H4 (cell line): ENCODE measurements at regions not wholly inside any gene's neighbourhood (a gene's known extent, or its start where the extent isn't known, plus 50 kb on each side); places are given as distances from the start of the nearest gene placed in this dataset.
"Not testable (repeated sequence)": the region's sequence is repeated elsewhere in the genome, so short reads cannot be mapped to it uniquely, and the experiment has no call there.

Source experiments
- DNase-seq: peaks from one replicate; pipeline ENCODE4 v3.0.0-alpha.2; 2015; ENCODE audit warnings: low spot score

DNA sequence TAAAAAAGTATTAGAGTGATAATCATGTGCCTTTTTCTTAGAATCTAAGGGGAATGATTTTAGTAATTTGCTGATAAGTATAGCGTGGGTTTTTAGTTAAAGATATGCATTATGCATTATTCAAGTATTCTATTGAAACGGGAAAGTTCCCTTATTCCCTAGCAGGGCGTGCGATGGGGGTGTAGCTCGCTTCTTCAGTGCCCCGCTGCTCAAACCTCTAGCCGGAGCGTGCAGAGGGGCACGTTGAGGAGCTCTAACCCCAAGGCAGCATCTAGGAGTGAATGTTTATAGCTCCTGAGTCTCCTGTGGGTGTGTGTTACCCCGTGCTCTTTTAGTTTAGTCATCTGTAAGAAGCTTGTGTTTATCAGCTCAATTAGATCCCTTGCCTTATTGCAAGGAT lies 1339.5 kb upstream of the MAP3K7 start:
- DNase-seq: no peak

DNA sequence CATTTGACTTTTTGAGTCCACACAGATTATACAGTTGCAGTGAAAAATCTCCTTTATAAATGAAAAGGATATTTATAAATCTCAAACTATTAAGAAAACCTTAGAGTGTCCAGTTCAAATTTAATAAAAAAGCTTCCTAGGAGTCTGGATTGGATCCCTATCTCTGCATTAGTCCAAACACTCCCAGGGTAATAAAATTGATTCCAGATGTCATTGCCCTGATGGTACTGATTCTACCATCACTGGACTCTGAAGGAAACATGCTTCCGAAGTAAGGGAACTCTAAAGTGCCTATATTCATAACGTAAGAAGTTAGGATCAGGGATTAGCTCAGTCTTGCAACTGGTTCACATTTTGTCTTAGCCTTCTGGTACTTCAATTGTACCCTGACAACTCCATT lies 1325.1 kb upstream of the MAP3K7 start:
- no peak for DNase-seq

DNA sequence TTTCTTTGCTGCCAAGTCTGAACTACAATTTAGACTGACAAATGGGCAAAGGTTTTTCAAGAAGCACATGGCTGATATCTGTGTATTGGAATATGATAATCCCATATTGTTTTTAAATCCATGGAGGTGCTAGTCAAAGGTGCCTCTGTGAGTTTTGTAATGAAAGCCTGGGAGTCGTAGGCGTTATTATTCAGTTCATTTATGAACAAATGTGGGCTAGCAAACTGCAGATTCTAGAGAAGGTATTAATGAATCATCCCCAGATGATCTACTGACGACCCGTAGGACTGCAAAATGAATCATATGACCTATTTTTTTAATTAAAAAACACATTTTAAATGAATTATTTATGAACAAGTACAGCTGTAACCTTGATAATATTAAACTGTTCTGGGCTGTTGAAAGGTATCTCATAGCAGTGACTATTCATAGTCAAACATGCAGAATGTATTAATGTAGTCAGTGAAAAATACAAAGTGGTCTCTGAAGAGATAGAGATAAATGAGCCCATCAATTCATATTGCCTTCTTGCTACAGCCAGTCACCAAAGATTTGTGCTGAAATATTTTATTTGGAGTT lies 1317.8 kb upstream of the MAP3K7 start:
- no peak for DNase-seq

DNA sequence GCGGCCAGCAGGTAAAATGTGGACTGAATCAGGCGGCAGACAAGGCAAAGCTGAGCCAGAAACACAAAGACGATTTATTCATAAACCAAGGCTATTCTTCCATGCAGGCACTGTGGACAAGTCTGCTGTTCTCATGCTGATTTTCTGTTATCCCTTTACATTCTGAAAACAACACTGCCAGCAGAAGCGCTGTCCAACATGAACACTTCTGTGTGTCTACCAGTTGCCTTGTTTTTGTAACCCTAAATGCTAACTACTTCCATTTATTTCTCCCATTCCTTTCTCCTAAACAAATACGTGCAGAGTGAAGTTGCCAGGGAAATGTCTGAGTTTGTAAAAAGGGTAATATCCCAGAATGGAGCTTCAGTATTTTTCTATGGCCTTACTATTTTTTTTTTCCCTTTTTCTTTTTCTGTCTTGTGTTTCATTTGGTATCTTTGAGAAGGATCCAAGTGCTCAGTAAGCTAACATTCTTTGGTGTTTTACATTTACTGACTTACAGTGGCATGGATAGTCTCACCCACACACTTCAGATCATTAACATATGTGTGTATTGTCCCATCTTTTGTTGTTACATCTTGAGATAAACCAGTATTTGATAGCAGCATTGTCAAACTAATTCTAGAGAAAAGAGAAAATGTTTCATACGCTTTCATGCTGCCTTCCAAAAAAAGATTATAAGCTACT lies 1308.9 kb upstream of the MAP3K7 start:
- no peak for DNase-seq

DNA sequence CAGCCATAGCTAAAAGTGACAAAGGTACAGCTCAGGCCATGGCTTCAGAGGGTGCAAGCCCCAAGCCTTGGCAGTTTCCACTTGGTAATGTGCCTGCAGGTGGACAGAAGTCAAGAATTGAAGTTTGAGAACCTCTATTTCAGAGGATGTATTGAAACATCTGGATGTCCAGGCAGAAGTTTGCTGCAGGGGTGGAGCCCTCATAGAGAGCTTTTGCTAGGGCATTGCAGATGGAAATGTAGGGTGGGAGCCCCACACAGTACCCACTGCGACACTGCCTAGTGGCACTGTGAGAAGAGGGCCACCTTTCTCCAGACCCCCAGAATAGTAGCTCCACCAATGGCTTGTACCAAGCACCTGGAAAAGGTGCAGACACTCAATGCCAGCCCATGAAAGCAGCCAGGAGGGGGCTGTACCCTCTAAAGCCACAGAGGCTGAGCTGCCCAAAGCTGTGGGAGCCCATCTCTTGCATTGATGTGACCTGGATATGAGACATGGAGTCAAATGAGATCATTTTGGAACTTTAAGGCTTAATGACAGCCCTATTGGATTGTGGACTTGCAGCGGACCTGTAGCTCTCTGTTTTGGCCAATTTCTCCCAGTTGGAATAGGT lies 1299.4 kb upstream of the MAP3K7 start:
- DNase-seq: no peak

DNA sequence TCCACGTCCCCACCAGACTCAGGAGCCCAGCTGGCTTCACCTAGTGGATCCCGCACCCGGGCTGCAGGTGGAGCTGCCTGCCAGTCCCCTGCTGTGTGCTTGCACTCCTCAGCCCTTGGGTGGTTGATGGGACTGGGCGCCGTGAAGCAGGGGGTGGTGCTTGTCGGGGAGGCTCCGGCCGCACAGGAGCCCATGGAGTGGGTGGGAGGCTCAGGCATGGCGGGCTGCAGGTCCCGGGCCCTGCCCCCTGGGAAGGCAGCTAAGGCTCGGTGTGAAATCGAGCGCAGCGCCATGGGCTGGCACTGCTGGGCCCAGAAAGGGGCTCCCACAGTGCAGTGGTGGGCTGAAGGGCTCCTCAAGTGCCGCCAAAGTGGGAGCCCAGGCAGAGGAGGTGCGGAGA lies 1294.9 kb upstream of the MAP3K7 start:
- not testable (repeated sequence) for DNase-seq

DNA sequence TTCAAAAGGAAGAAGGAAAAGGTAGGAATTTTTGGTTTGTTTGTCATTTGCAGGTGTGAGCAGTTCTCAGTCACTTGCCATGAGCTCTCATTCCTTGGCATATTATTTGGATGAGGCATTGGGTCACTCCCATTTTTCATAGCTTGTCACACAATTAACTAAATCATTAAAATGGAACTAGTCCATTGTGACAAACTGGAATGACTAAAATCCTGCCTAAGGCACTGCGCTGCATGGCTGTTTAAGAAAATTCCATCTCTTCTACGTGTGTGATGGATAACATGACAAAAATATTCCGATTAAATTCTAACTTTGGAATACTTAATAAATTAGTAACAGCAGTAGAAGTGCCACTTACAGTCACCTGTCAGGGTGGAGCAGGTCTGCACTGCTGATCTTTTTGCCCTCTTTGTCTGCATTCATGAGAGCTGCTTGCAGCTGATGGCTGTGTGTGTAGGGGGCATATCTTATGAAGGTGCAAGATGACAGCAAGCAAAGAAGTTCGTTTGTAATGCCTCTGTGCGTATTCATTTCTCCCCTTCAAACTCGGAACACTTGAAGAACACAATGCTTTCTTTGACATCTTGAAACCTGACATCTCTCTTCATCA lies 1292.6 kb upstream of the MAP3K7 start:
- DNase-seq: no peak

DNA sequence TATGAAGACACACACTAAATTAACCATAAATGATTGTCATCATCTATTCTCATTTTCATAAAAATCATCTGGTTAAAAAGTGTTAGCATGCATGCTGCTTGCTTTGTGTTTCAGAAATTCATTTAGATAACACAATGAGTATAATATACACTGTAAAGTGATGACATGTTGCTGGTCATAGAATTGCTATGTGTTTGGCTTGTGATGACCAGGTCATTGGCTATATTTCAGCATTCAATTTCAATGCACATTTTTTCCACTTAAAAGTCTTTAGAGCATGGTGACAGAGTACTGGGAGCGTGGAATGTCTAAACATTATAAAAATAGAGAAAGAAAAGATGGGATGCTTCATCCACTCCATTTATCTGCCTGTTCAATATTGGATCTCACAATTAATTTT lies 1291.1 kb upstream of the MAP3K7 start:
- DNase-seq: no peak

DNA sequence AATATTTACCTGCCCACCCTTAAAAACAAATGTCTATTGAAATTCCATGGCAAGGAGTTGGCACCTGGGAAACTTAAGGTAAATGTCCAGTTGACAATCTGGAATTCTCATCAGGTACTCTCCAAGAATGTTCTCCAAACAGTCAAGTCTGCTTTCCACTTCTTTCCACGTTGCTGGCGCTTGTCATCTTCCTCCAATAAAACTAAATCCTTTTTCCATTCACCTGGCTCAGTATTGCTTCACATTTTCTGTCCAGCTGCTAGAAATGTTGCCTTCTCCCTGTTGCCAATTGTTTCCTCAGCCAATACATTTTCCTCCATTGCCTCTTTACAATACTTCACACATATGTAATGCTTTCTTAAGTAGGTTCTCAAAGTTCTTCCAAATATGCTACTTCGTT lies 1288.1 kb upstream of the MAP3K7 start:
- no peak for DNase-seq

DNA sequence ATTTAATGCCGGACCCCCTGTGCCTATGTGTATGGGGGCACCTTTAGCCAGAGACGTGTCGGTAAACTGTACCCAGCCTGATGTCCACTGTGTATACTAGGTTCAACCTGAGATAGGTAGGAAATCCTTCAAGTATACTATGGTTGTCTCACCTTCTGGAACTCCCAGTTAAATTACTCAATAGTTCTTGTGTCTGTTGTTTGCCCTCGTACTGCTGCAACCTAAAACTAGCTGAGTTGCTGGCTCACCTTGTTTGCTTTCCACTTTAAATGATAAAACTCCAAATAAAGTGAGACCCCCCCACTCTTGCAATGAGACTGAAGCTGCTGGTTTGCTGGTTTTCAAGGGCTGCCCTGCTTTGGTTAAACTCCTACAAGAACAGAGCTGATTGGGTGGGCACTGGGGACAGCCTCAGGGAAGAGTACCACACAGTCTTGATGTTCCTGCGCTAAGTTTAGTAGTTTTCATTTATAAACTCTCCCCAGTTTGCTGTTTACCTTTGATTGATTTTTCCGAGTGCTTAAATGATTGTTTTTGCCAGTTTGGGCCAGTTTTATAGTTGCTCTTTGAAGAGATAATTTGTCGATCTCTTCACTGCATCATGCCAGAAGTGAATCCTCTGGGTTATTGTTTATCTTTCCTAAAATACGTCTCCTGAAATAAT lies 1281.8 kb upstream of the MAP3K7 start:
- DNase-seq: no peak

DNA sequence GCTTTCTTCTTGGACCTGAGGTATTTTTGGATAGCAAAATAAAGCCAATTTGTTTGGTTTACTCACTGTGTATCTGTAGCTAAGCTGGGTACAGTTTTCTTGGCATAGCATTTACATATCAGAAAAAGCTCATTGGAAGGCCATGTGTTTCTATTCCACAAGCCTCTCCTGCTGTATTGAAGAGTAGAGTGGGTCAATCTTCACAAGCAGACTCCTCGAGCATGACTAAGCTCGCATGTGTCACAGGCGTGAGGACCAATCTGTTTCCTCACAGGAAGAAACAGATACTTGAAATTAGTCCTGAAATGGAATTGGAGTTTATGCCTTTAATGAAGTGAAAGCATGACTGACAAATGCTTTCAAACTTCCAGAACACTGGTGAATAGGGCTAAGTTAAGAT lies 1279.0 kb upstream of the MAP3K7 start:
- no peak for DNase-seq

DNA sequence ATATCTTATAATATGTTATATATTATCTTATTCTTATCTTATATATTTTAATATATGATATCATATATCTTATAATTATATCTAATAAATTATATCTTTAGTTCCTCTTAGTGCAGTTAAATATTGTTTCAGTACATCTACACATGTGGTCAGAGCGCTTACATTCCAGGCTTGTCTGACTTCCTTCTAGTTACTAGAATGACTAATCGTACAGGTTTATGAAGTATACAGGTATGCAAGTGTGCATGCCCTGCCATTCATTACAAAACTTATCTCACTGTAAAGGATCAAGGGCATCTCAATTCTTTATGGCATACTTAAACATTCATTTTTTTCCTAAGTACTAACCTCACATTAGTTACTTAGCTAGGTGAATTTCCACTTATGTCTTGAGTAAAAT lies 1278.0 kb upstream of the MAP3K7 start:
- no peak for DNase-seq

DNA sequence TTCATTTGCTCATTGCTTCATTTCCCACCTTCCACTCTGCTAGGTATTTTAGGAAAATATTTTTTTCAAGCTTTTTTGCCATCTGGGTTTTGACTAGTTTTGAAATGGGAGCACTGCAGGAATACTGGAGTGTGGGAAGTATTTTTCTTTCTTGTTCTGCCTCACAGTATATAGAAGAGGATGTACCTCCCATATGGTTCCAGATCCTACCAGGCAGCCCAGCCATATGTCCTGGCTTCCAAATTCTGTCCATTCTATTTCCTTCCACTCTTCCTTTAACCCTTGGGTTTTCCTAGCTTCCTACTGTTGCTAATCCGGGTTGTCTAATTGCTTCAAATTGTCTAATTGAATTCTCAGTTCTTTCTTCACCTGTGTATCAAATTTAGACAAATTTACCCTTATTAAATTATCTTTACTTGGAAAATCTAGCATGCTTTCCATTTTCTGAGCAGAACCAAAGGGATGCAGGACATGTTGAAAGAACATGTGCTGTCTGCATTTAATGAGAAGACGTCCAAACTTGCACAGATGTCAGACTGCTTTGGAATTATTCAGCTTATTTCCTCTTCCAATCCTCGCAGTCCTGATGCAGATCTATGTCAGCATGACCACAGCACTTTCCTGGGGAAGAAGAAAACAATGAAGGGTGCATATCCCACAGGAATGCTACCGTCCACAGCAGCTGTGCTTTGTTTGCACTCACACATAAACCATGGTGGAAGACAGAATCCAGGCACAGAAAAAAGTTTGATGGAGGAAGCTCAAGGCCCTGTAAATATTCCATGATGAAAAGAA lies 1273.9 kb upstream of the MAP3K7 start:
- peak; percentile 82 for DNase-seq

DNA sequence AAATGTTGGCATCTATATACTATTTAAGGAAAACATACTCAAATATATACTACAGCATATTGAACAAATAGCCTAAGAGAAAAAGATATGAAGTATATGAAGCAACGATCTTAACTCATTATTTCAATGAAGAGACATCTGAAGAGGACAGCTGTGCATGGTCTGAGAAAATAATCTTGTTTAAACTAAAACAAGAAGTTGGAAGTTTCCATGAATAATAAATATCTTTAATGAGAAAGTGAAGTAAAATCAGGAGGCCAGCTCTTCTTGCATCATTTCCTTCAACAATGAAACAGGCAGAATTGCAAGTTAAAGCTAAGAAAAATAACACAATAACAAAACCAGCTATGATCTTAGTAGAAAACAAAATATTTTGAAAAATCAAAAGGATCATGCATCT lies 1265.4 kb upstream of the MAP3K7 start:
- DNase-seq: no peak

DNA sequence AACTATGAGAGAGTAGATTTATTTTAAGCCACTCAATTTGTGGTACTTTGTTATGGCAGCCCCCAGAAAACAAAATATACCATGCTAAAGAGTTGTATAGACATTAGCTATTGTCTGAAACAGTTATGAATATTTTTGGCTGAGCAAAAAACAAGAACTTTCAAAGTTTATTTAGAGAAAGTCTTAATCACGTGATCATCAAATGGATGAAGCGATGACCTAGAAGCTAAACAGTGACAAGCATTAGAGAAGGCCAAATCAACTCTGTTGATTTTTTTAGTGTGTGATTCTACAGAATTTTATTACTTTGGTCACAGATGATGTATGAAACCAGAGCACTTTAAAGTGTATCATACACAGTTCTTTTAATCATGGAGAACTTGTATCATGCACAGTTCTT lies 1247.9 kb upstream of the MAP3K7 start:
- no peak for DNase-seq

DNA sequence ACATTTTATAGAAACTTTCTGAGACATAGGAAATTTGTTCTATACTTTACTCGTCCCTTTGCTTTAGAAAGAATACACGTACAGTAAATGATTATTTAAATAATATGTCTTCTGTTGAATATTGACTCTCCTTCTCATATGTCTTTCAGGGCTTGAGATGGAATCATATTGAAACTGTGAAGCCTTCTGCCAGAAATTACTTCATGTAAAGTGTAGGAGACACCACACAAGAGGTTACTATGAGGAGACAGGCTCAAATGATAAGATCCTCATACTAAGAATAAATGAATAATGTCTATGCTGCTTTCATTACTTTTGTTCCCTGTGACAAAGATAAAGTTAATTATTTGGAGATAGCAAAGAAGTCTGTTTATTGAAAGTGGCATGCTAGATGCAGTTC lies 1240.3 kb upstream of the MAP3K7 start:
- DNase-seq: no peak

DNA sequence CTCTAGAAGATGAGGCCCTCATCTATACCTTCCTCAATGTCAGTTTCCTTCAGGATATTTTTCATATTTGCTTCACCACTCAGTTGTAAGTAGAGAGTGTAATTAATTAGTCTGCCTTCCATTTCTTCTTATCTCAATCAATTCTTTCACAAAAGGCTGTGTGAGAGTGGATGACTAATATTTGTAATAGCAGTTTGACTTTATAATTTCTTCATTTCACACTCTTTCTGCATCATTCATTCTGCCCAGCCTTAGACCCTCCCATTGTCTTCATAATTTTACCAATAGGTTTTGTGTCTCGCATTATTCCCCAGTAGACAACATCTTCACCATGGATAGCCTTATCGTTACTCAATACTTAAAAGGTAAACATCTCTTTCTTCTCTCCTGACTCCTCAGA lies 1239.3 kb upstream of the MAP3K7 start:
- no peak for DNase-seq

DNA sequence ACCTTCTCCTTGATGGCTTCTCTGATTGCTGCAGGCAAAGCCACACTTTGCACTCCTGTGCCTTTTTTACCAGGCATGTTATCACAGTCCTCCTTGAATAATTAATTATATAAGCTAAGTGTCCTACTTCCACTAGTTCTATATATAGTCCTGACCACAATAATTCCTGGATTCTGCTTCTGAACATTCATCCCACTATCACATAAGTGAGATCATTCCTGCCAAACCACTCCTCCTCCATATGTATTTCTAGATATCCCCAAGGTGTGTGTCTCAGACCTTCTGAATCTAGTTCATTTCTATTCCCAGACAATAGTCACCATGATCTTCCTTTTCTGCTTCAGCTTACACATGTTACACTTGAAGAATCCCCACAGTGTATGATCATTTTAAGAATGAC lies 1237.5 kb upstream of the MAP3K7 start:
- no peak for DNase-seq

DNA sequence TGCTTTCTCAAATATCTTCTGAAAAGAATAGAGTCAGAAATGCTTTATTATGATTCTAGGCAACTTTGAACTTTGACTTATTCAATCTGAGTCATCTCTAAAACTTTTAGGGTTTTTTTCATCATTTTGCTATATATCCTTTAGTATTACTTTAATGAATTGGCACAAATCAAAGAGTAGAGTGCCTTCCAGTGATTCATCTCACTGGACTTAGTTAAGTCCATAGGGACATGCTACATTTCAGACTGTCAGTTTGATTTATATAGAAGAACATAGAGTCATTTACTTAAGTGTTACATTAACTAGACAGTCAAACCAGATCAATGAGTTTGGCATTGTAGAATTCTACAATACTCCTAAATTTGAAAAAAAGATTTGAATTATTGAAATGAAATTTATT lies 1235.7 kb upstream of the MAP3K7 start:
- DNase-seq: no peak

DNA sequence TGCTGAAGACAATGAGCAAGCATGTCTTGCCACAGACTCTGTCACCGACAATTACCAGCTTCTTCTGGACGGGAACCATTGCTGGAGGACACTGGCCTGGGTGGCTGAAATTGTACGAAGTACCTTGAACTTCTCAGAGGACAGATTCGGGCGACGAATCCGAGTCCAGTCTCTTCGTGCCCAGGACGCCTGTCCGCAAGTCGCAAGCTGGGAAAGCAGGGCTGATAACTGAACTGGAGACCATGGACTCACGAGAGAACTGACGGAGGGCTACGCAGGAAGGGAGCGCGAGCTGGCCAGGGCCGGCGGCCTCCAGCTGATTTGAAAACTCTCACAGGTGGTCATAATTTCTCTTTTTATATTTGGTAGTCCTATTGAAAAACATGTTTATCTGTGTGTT lies 1229.5 kb upstream of the MAP3K7 start:
- no peak for DNase-seq

DNA sequence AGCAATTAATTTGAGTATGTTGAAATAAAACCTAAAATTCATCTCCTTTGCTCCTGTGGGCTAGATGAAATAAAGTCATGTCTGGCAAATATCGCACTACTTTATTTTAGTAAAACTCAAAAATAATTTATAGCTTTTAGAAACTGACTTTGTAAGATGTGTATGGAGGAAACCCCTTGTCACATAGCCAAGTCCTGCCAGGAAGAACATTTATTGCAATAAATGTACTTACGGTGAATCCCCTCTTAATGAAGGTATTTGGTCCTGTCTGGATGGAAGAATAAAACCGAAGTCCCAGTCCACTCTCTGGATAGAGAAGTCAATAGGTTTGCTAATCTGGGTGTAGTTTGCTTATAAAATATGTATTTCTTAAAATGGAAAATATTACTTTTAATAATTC lies 1226.8 kb upstream of the MAP3K7 start:
- DNase-seq: no peak
